Thyroid gland (tissue), 4 donors: ENCODE measurements at regions not wholly inside any gene's neighbourhood (a gene's known extent, or its start where the extent isn't known, plus 50 kb on each side); places are given as distances from the start of the nearest gene placed in this dataset.

Source experiments
- POLR2A ChIP-seq, 2 donors: fragments of 450-650 bp; IDR thresholded peaks; one replicate each; pipeline ENCODE4 v1.6.1; 2017; ENCODE audit warnings: antibody characterized with exemption in 2 of 2, mild to moderate bottlenecking in 2 of 2, moderate library complexity in 1 of 2
- TF ChIP-seq, protein P1 (sequence below), 6 experiments: fragments of 200-600 bp in 3 of 6; fragments of 450-650 bp in 3 of 6; sonication (generic) in 3 of 6; IDR thresholded peaks; one replicate each; pipeline ENCODE4 v1.5.1; 2016 to 2019; ENCODE audit warnings: antibody characterized with exemption in 6 of 6, mild to moderate bottlenecking in 2 of 6, inconsistent platforms in 1 of 6, moderate library complexity in 1 of 6

GRCh38 chrX:27883468-27884092 lies 75.8 kb downstream of the MAGEB10 start:
- TF ChIP-seq, protein P1, sequence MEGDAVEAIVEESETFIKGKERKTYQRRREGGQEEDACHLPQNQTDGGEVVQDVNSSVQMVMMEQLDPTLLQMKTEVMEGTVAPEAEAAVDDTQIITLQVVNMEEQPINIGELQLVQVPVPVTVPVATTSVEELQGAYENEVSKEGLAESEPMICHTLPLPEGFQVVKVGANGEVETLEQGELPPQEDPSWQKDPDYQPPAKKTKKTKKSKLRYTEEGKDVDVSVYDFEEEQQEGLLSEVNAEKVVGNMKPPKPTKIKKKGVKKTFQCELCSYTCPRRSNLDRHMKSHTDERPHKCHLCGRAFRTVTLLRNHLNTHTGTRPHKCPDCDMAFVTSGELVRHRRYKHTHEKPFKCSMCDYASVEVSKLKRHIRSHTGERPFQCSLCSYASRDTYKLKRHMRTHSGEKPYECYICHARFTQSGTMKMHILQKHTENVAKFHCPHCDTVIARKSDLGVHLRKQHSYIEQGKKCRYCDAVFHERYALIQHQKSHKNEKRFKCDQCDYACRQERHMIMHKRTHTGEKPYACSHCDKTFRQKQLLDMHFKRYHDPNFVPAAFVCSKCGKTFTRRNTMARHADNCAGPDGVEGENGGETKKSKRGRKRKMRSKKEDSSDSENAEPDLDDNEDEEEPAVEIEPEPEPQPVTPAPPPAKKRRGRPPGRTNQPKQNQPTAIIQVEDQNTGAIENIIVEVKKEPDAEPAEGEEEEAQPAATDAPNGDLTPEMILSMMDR (IDR thresholded peaks at IDR 0.05), result no peak
- TF ChIP-seq POLR2A (IDR thresholded peaks at IDR 0.05), result no peak
